ENCODE measurements at regions not wholly inside any gene's neighbourhood (a gene's known extent, or its start where the extent isn't known, plus 50 kb on each side); places are given as distances from the start of the nearest gene placed in this dataset.

DNA sequence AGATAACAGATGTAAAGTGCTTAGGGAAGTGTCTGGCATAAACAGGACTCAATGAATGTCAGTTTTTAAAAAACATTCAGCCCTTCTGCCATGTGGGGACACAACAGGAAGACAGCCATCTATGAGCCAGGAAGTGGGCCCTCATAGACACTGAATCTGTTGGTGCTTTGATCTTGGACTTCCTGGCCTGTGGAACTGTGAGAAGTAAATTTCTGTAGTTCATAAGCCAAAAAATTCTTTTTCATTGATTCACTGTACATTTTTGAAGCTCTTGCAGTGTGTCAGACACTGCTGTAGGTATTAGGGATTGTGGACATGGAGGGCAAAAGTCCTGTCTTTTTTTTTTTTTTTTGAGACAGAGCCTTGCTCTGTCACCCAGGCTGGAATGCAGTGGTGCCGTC is 188.6 kb downstream of the HIPK3 start:
- no peak for TF ChIP-seq EZH2 (IDR thresholded peaks at IDR 0.05; ENCODE audit: borderline replicate concordance, low read depth, low read length, poor library complexity, severe bottlenecking)
- TF ChIP-seq, protein P1, sequence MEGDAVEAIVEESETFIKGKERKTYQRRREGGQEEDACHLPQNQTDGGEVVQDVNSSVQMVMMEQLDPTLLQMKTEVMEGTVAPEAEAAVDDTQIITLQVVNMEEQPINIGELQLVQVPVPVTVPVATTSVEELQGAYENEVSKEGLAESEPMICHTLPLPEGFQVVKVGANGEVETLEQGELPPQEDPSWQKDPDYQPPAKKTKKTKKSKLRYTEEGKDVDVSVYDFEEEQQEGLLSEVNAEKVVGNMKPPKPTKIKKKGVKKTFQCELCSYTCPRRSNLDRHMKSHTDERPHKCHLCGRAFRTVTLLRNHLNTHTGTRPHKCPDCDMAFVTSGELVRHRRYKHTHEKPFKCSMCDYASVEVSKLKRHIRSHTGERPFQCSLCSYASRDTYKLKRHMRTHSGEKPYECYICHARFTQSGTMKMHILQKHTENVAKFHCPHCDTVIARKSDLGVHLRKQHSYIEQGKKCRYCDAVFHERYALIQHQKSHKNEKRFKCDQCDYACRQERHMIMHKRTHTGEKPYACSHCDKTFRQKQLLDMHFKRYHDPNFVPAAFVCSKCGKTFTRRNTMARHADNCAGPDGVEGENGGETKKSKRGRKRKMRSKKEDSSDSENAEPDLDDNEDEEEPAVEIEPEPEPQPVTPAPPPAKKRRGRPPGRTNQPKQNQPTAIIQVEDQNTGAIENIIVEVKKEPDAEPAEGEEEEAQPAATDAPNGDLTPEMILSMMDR (conservative IDR thresholded peaks at IDR 0.05; ENCODE audit: low read depth, low read length) = no peak
- H3K4me3 ChIP-seq (ENCODE audit: low read depth, low read length, poor library complexity, severe bottlenecking) = no peak overlapping the region
- BruUV-seq (replicated peaks) = no TSS peak
- no peaks in the 10 kb centered on the region for H3K9me3 ChIP-seq (ENCODE audit: low read depth, low read length, poor library complexity, severe bottlenecking)
- no peaks in the 10 kb centered on the region for H3K4me1 ChIP-seq (ENCODE audit: insufficient read depth, low read length, poor library complexity, severe bottlenecking)
- peak; percentile 24 for DNase-seq (ENCODE audit: low spot score)
- no peaks in the 10 kb centered on the region for H3K36me3 ChIP-seq (ENCODE audit: insufficient read depth, low read length, poor library complexity, severe bottlenecking)
- H3K27me3 ChIP-seq (replicated peaks; ENCODE audit: insufficient read depth, low read depth, low read length, poor library complexity) = peaks cover 5% of the 10 kb centered on the region
- ChIA-PET POLR2A (ENCODE audit: low non-redundant PET) (no interaction called here), CTCF (interaction anchor here (0.6 kb wide), 2 partner anchors 85 to 100 kb away, joined by 3 to 4 read pairs; no protein-coding TSS in a partner anchor)
- intact Hi-C loops (cut with micrococcal nuclease; ENCODE audit: unreplicated experiment) = no loop called here
- no peak overlapping the region for H3K27ac ChIP-seq (ENCODE audit: low read depth, low read length, poor library complexity, severe bottlenecking)

- no peaks in the 10 kb centered on the region for H3K36me3 ChIP-seq (ENCODE audit: insufficient read depth, low read length, poor library complexity, severe bottlenecking)
- intact Hi-C loops (cut with micrococcal nuclease; ENCODE audit: unreplicated experiment) = no loop called here
- H3K9me3 ChIP-seq (ENCODE audit: low read depth, low read length, poor library complexity, severe bottlenecking) = no peaks in the 10 kb centered on the region
- no TSS peak for BruUV-seq (replicated peaks)
- no peak for TF ChIP-seq EZH2 (IDR thresholded peaks at IDR 0.05; ENCODE audit: borderline replicate concordance, low read depth, low read length, poor library complexity, severe bottlenecking)
- TF ChIP-seq, protein P1 (conservative IDR thresholded peaks at IDR 0.05; ENCODE audit: low read depth, low read length) = no peak
- H3K27me3 ChIP-seq (replicated peaks; ENCODE audit: insufficient read depth, low read depth, low read length, poor library complexity) = peaks cover 5% of the 10 kb centered on the region
- H3K27ac ChIP-seq (ENCODE audit: low read depth, low read length, poor library complexity, severe bottlenecking) = no peak overlapping the region
- no peak for DNase-seq (ENCODE audit: low spot score)
- ChIA-PET CTCF (no interaction called here), POLR2A (ENCODE audit: low non-redundant PET) (no interaction called here)
- no peak overlapping the region for H3K4me3 ChIP-seq (ENCODE audit: low read depth, low read length, poor library complexity, severe bottlenecking)
- H3K4me1 ChIP-seq (ENCODE audit: insufficient read depth, low read length, poor library complexity, severe bottlenecking) = no peaks in the 10 kb centered on the region
These were observed 187.8 kb downstream of the HIPK3 start for GRCh38 chr11:33444835-33445594.

DNA sequence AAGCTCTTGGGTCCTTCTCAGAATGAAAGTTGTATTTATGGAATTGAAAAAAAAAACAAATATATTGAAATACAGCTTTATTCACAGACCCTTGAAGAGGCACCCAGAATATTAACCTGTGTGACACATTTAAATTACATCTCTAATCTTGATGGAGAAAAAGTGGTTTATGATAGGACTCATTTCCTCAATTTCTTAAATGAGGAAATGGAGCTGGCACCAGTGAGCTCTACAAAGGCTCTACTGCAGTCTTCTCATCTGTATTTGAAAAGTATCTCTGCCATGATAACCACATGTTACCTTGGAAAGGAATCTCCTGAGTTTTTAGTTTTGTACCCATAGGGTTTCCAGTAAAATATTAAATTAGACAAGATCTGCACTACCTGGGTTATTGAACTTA is 186.5 kb downstream of the HIPK3 start:
- ChIA-PET CTCF (no interaction called here), POLR2A (ENCODE audit: low non-redundant PET) (no interaction called here)
- H3K36me3 ChIP-seq (ENCODE audit: insufficient read depth, low read length, poor library complexity, severe bottlenecking) = no peaks in the 10 kb centered on the region
- intact Hi-C loops (cut with micrococcal nuclease; ENCODE audit: unreplicated experiment) = no loop called here
- H3K27me3 ChIP-seq (replicated peaks; ENCODE audit: insufficient read depth, low read depth, low read length, poor library complexity) = peaks cover 2% of the 10 kb centered on the region
- DNase-seq (ENCODE audit: low spot score) = no peak
- H3K4me1 ChIP-seq (ENCODE audit: insufficient read depth, low read length, poor library complexity, severe bottlenecking) = no peaks in the 10 kb centered on the region
- TF ChIP-seq, protein P1 (conservative IDR thresholded peaks at IDR 0.05; ENCODE audit: low read depth, low read length) = no peak
- TF ChIP-seq EZH2 (IDR thresholded peaks at IDR 0.05; ENCODE audit: borderline replicate concordance, low read depth, low read length, poor library complexity, severe bottlenecking) = no peak
- no peak overlapping the region for H3K27ac ChIP-seq (ENCODE audit: low read depth, low read length, poor library complexity, severe bottlenecking)
- no peak overlapping the region for H3K4me3 ChIP-seq (ENCODE audit: low read depth, low read length, poor library complexity, severe bottlenecking)
- no peaks in the 10 kb centered on the region for H3K9me3 ChIP-seq (ENCODE audit: low read depth, low read length, poor library complexity, severe bottlenecking)
- no TSS peak for BruUV-seq (replicated peaks)

Data from A673 (cell line).